C4-2B (cell line): ENCODE measurements at regions not wholly inside any gene's neighbourhood (a gene's known extent, or its start where the extent isn't known, plus 50 kb on each side); places are given as distances from the start of the nearest gene placed in this dataset.

Experiments used
- CTCF ChIP-seq: fragments of 450-650 bp; conservative IDR thresholded peaks from 2 replicates; pipeline ENCODE4 v1.5.1; 2017; ENCODE audit warnings: mild to moderate bottlenecking
- ZFX ChIP-seq: fragments of 450-650 bp; IDR thresholded peaks from 2 replicates; pipeline ENCODE4 v1.6.1; 2017

GRCh38 chr20:10781526-10781925 is 107.7 kb upstream of the JAG1 start:
- TF ChIP-seq CTCF: no peak
- TF ChIP-seq ZFX: no peak
